Activated CD4-positive, alpha-beta T cell treated with anti-CD3 and anti-CD28 coated beads, Interleukin-2, amount 50 U/mL, for 48 hours (primary cell): ENCODE measurements at regions not wholly inside any gene's neighbourhood (a gene's known extent, or its start where the extent isn't known, plus 50 kb on each side); places are given as distances from the start of the nearest gene placed in this dataset.

Source experiments
- DNase-seq, 2 experiments: peaks; one replicate each; pipeline ENCODE4 v3.0.0-alpha.2; 2020

GRCh38 chr18:51654488-51655326 lies 457.2 kb upstream of the MEX3C start:
- no peak for DNase-seq

- no peak for DNase-seq
Measured at GRCh38 chr18:51655327-51655698, 457.8 kb upstream of the MEX3C start.

- DNase-seq: no peak
Measured at GRCh38 chr18:51656249-51656648, 458.8 kb upstream of the MEX3C start.

GRCh38 chr18:51658436-51658835 lies 461.0 kb upstream of the MEX3C start:
- DNase-seq: no peak

GRCh38 chr18:51659781-51660180 lies 462.3 kb upstream of the MEX3C start:
- no peak for DNase-seq

GRCh38 chr18:51660188-51660715 lies 462.8 kb upstream of the MEX3C start:
- DNase-seq: no peak

- no peak for DNase-seq
Measured at GRCh38 chr18:51664236-51664635, 466.8 kb upstream of the MEX3C start.

- no peak for DNase-seq
Measured at GRCh38 chr18:51666763-51667191, 469.3 kb upstream of the MEX3C start.

- DNase-seq: peak; percentile 61 to 72
Measured at GRCh38 chr18:51668101-51668500, 470.6 kb upstream of the MEX3C start.

- no peak for DNase-seq
Measured at GRCh38 chr18:51668607-51669006, 471.1 kb upstream of the MEX3C start.

GRCh38 chr18:51686590-51686989 lies 489.1 kb upstream of the MEX3C start:
- no peak for DNase-seq

- DNase-seq: no peak
Measured at GRCh38 chr18:51687845-51688585, 490.5 kb upstream of the MEX3C start.

GRCh38 chr18:51692612-51693011 lies 495.1 kb upstream of the MEX3C start:
- no peak for DNase-seq

GRCh38 chr18:51711298-51711889 lies 513.9 kb upstream of the MEX3C start:
- DNase-seq: no peak

- no peak for DNase-seq
Measured at GRCh38 chr18:51712821-51713220, 515.3 kb upstream of the MEX3C start.

- no peak for DNase-seq
Measured at GRCh38 chr18:51716277-51716676, 518.8 kb upstream of the MEX3C start.

- DNase-seq: no peak
Measured at GRCh38 chr18:51721388-51721787, 523.9 kb upstream of the MEX3C start.

- no peak for DNase-seq
Measured at GRCh38 chr18:51721996-51722395, 524.5 kb upstream of the MEX3C start.

- DNase-seq: no peak
Measured at GRCh38 chr18:51724790-51725721, 527.6 kb upstream of the MEX3C start.

- no peak for DNase-seq
Measured at GRCh38 chr18:51726614-51727013, 529.1 kb upstream of the MEX3C start.

GRCh38 chr18:51727780-51728179 lies 530.3 kb upstream of the MEX3C start:
- DNase-seq: no peak

- DNase-seq: no peak
Measured at GRCh38 chr18:51731070-51731469, 533.6 kb upstream of the MEX3C start.
